Stimulated activated naive CD8-positive, alpha-beta T cell treated with anti-CD3 and anti-CD28 coated beads, Interleukin-15, Interleukin-2, amounts not matched to agents 100 U/mL and 50 U/mL, for 24 hours (primary cell): ENCODE measurements at regions not wholly inside any gene's neighbourhood (a gene's known extent, or its start where the extent isn't known, plus 50 kb on each side); places are given as distances from the start of the nearest gene placed in this dataset.

ENCODE experiments used
- ATAC-seq: fragments of 150-1000 bp; cut with Tn5 transposase; one replicate; pipeline ENCODE4 v1.10.0; 2021
- DNase-seq: peaks from one replicate; pipeline ENCODE4 v3.0.0; 2021

DNA sequence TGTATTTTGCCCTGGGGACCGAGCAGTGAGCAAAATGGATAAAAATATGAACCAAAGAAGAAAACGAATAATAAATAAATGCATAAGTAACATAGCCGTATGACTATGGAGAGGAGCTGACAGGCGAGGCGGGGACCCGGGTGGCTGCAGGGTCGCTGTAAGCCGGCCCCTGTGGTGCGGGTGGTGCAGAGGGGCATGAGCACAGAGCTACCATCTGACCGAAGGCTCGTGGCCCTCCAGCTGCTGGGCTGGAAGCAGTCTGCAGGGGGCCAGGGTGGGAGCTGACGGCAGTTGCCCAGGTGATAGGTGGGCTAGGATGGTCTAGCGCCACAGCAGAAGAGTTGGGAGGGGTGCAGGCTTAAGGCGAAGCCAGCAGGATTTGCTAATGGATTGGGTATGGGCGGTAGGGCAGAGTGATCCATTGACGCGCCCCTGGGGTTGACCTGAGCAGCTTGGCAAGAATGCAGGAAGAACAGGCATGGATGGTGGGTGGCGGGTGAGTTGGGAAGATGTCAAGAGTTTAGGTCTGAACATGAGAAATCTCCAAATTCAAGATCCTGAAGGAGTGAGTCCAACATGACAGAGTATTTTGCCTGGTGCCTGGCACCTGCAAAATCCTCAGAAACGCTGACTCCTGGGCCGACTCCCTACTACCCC lies 228.0 kb downstream of the FOXL1 start:
- ATAC-seq (no peak), DNase-seq (no peak)

DNA sequence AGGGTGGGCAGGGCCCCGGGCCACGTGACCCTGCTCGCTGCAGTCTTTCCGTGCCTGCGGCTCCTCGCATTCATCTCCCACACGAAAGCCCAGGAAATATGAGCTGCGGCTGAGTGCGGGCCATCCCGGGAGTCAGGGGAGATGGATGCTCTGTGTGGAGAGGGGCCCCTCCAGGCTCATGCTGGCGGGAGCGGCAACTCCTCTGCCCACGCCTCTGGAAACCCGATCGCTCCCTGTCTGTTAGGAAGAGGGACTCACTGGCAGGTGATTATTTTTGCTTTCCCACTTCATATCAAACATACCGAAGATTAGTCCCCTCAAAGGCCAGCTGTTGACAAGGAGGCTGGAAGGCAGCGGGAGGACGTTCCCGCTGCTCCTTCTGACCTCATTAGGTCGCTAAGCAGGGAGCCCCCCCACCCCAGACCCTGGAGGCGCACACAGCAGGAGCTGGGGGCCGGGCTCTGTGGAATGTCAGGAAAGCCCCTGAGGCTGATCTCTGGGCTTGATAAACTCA lies 228.5 kb downstream of the FOXL1 start:
- no peak for ATAC-seq
- DNase-seq, result no peak

DNA sequence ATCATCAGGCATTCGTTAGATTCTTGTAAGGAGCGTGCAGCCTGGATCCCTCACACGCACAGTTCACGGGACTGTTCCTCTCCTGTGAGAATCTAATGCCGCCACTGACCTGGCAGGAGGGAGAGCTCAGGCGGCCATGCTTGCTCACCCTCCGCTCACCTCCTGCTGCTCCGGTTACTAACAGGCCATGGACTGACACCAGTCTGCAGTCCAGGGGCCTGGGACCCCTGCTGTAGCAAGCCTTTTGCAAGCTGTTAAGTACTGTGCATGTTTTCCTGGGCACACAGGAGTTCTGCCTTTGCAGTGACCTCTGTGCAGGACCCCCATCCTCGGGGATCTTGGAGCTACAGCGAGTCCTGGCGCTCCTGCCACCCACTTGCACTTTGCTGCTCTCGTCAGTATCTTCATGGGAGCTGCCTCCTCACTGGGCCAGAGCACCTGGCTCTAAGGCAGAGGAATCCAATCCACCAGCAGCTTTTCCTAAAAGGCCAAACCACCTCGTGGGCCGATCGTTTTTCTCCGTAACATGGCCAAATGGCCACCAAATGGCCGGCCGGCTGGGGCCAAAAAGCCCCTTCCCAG lies 230.6 kb downstream of the FOXL1 start:
- no peak for DNase-seq
- ATAC-seq, result no peak

DNA sequence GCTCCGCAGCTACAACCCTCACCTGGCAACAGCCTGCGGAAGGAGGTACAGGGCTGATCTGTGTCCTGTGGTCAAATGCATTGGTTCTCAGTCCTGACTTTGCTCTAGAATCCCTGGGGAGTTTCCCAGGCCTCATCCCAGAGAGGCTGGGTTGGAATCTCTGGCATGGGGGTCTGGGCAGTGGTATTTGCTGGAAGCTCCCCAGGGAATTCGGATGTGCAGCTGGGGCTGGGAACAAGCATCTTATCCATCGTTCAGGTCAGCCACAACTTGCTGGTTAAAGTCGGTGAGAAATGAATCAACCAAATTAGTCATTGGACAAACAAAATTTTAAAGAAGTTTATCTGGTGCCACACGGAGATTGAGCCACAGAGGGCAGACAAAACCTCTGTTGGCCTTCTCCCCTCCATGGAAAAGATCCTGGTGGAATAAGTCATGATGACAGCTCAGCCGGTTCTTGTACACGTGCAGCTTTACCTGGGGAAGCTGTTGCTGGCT lies 231.2 kb downstream of the FOXL1 start:
- ATAC-seq, result no peak
- DNase-seq, result no peak

GRCh38 chr16:86810062-86810461 lies 231.7 kb downstream of the FOXL1 start:
- no peak for DNase-seq
- ATAC-seq, result no peak

GRCh38 chr16:86812363-86812970 lies 234.1 kb downstream of the FOXL1 start:
- ATAC-seq (no peak), DNase-seq (no peak)

DNA sequence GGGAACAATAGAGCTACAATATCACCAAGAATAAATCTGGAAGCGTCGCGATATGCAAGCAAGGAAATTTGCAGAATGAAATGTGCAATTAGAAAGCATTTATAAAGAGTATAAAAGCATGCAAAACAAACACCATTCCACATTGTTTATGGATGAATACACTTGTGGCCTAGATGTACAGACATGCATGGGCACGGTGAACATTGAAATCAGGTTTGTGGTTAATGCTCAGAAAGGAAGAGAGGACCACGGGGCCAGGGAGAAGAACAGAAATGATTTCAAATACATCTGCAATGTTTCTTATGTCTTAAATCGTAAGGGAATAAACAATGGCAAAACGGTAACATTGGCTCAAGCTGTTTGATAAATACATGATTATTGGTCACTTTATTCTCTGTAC lies 235.9 kb downstream of the FOXL1 start:
- ATAC-seq (no peak), DNase-seq (no peak)

- no peak for DNase-seq
- ATAC-seq, result no peak
Measured at GRCh38 chr16:86816930-86817625, 238.7 kb downstream of the FOXL1 start.

DNA sequence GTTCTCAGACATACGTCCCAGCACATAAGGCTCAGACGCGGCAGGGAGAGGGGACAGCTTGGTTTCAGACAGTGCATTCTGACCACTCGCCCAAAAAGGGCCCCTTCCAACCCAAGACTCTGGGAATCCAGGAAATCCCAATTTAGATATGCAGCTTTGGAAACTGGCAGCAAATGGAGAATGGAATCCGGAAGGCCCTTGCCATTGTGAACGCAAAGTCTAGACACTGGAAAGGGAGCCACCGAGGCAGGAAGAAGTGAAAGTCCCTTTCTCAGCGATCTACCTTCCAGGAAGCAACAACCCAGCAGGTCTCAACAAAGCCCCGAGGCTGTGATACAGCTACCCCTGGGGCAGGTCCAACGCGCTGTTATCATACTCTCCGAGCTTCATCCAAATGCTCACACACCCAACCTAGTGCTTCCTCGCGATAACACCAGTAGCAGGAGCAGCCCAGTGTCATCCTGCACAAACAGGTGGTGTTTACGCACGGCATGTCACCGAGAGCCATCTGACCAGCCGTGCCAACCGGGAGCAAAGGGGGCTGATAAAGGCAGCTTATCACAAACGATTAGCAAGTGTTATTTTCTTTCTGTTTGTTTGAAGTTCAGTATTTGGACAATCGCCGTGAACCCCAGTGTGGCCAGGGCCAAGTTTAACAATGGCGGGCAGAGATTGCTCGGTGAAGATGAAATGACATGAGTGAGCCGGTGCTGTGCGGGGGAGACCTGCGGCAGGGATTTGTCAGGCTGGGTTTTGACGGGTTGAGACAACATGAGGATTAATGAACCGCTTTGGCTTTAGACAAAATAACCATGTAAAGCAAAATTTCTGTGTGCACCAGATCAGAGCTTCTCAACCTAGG lies 240.6 kb downstream of the FOXL1 start:
- DNase-seq, result no peak
- no peak for ATAC-seq

DNA sequence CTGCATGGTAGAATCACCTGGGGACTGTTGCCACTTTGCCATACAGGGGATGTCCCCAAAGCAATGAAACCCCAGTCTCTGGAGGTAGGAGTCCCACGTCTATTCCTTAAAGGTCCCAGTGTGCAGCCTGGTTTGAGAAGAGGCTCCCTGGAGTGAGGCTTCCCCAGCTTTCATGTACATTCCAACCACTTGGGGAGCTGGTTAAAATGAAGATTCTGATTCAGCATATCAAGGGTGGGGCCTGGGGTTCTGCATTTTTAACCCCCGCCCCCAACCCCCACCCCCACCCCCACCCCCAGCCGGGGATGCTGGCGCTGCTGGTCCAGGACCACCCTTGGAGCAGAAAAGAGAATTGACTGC lies 241.2 kb downstream of the FOXL1 start:
- no peak for ATAC-seq

DNA sequence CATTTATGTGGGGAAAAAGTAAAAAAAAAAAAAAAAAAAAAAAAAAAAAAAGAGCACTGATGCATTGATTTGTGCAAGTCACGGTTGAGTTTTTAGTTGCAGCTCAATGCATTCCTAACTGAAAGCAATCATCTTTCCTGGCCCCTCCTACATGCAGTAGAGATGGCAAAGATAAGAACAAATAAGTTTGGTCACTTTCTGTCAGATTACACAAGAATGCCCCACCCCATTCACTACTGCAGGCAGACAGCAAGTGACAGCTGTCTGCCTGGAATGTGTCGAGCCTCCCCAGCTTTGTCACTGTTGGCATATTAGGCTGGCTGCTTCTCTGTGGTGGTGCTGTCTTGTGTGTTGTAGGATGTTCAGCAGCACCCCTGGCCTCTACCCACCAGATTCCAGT lies 243.5 kb downstream of the FOXL1 start:
- DNase-seq (no peak), ATAC-seq (no peak)

More for the DNA sequence above, 241.2 kb downstream of the FOXL1 start:
- DNase-seq, result no peak

DNA sequence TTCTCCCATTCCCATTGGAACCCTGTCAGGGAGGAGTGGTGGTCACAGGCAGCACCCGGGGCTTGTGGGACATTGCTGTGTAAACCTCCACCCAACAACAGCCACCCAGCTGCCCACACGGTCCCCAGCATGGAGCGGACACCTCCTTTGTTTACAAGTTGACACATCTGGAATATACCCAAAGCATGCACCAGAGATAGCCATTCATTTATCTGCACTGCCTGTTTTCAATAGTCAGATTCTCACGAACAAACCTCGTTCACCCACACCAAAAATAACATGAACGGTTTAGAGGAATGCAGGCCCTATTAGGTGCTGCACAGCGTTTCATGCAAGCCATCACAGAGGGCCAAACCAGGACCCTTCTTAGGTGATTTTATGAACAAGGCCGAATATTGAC lies 244.8 kb downstream of the FOXL1 start:
- DNase-seq (no peak), ATAC-seq (no peak)

GRCh38 chr16:86823888-86824671 lies 245.7 kb downstream of the FOXL1 start:
- ATAC-seq, result no peak
- no peak for DNase-seq

DNA sequence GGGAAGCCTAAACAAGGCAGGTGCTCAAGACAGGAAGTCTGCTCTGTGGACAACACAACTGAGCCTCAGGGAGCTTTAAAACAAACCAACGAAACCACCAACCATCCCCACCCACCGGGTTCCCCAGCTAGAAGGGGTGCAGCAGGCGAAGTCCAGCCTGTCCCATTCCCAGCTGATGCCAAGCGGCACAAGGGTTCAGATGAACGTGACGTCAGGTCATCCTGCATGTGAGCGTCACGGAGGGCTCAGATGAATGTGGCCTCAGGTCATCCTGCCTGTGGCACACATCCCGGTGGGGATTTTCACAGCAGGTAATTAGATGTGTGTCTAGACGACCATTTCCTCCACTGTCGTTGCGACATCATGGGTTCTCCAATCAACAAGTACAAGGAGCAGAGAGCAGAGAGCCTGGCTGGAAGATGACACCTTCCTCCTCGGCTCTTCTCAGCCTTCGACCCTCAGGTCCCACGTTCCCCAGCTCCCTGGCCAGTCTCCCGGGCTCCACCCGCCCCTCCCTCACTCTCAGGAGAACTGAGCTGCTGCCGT lies 246.5 kb downstream of the FOXL1 start:
- ATAC-seq, result no peak
- DNase-seq, result no peak

DNA sequence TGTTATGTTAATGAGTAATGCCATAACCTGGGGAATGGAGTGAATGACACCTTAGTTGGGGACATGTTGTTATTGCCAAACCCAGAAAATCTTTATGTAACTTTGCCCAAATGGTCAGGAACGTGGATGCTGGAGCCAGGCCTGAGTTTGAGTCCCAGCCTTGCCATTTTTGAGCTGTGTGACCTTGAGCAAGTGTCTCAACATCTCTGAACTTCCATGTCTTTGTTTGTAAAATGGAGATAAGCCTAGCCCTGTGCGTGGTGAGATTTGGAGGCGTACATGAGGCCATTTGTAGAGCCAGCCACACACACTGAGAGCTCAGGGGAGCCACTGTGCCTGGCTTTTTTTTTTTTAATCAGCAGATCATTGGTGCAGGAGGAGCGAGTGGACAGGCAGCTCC lies 247.3 kb downstream of the FOXL1 start:
- ATAC-seq (no peak), DNase-seq (no peak)

DNA sequence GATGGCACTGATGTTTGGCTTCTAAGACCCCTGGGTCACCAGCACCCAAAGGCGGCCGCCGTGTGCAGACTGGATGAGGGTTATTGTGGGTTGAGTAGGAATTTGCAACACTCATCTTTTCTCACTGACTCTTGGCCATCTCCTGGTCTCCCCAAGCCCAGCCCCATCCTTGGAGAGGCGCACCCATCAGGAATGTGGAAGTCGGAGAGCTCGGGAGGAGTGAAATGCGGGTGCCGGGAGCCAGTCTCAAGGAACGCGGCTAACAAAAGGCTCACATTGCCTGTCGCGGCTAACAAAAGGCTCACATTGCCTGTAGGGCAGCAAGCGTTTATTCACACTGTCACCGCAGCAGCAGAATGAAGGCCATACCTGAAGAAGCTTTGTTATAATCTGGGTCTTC lies 248.6 kb downstream of the FOXL1 start:
- ATAC-seq (no peak), DNase-seq (no peak)

DNA sequence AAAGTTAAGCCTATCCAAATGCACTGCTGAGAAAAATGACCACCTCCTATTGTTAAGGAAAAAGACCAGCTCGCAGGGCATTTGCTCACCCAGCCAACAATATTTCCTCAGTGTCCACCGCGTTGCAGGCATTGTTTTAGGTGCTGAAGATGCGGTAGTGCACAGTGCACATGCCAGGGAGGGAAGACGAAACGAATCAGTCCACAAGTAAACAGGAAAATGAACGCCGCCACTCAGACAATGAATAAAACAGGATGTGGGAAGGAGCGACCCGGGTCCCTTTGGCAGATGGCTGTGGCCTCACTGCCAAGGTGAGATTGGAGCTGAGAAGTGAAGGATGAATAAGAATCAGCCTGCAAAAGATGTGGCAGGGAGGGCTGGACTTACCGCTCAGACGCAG lies 249.2 kb downstream of the FOXL1 start:
- ATAC-seq, result no peak
- no peak for DNase-seq

GRCh38 chr16:86828202-86828601 lies 249.9 kb downstream of the FOXL1 start:
- ATAC-seq, result no peak
- no peak for DNase-seq

DNA sequence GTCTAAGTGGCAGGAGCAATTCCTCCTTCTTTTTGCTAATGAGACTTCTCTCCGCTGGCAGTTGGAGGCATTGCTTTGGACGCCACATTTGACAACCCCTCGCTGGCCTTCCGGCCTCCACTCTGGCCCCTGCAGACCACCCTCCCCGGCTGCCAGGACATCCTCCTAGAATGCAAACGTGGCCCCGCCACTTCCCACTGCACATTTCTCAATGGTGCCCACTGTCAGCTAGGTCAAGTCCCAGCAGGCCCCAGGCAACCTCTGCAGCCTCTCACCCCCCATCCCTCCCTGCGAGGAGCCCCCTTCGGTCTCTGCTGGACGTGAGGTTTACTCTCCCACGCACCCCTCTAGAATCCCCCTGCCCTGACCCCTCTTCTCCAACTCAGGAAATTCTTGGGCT lies 250.3 kb downstream of the FOXL1 start:
- ATAC-seq (no peak), DNase-seq (no peak)

DNA sequence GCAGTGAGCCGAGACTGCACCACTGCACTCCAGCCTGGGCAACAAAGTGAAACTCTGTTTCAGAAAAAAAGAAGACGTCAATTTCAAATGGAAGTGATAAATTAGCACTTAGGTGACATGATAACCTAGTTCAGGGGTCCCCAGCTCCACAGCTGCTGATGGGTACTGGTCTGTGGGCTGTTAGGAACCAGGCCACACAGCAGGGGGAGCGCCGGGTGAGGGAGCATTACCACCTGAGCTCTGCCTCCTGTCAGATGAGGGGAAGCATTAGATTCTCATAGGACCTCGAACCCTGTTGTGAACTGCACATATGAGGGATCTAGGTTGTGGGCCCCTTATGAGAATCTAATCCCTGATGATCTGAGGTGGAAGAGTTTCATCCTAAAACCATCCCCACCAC lies 253.0 kb downstream of the FOXL1 start:
- no peak for DNase-seq
- ATAC-seq, result no peak

DNA sequence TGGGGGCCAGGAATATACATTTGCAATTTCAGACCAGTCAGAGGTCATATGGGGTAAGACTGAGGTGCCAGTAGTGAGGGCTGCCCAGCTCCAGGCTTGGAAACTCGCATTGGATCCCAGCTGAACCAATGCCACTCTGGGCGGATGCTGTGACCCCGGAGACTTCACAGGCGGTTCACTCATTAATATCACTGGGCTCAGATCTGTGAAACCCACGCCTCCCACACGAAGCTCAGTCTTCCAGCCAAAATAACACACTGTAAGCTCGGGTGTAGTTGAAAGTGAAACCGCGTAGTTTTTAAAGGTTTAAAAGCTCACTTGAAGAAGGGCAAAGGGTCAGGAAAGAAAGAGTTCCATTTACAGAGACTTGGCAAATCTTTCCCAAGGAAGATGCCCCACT lies 254.8 kb downstream of the FOXL1 start:
- ATAC-seq (no peak), DNase-seq (no peak)
